Mesenchymal stem cell (in vitro differentiated cells and primary cell): ENCODE measurements at regions not wholly inside any gene's neighbourhood (a gene's known extent, or its start where the extent isn't known, plus 50 kb on each side); places are given as distances from the start of the nearest gene placed in this dataset.
"Not testable (repeated sequence)": the region's sequence is repeated elsewhere in the genome, so short reads cannot be mapped to it uniquely, and the experiment has no call there.

Experiments used
- DNase-seq: peaks from one replicate; pipeline ENCODE4 v3.0.0-alpha.2; 2013
- H2AFZ ChIP-seq: one replicate; pipeline ENCODE4 v1.6.1; 2013; ENCODE audit warnings: low read depth, mild to moderate bottlenecking, control low read depth, inconsistent platforms, low read length, moderate library complexity
- H2AK5ac ChIP-seq: 2 replicates; pipeline ENCODE4 v1.6.1; 2013; ENCODE audit warnings: low read length, moderate library complexity, mild to moderate bottlenecking, inconsistent platforms; ENCODE audit not compliant: severe bottlenecking
- H2BK120ac ChIP-seq: one replicate; pipeline ENCODE4 v1.6.1; 2013; ENCODE audit warnings: low read depth, mild to moderate bottlenecking, inconsistent platforms, low read length, moderate library complexity
- H2BK12ac ChIP-seq, 2 experiments: one replicate each; pipeline ENCODE4 v1.6.1; 2013; ENCODE audit warnings: inconsistent platforms in 2 of 2, low read length in 2 of 2, mild to moderate bottlenecking in 2 of 2, moderate library complexity in 2 of 2, control low read depth in 1 of 2
- H2BK15ac ChIP-seq: one replicate; pipeline ENCODE4 v1.6.1; 2013; ENCODE audit warnings: mild to moderate bottlenecking, low read depth, inconsistent platforms; ENCODE audit not compliant: poor library complexity, severe bottlenecking
- H2BK5ac ChIP-seq: 2 replicates; pipeline ENCODE4 v1.6.1; 2013; ENCODE audit warnings: low read depth, mild to moderate bottlenecking, low read length, control low read depth, inconsistent platforms; ENCODE audit not compliant: poor library complexity, severe bottlenecking
- H3K14ac ChIP-seq, 2 experiments: one replicate each; pipeline ENCODE4 v1.6.1; 2013; ENCODE audit warnings: inconsistent platforms in 2 of 2, low read length in 2 of 2, control low read depth in 1 of 2, mild to moderate bottlenecking in 1 of 2, moderate library complexity in 1 of 2
- H3K18ac ChIP-seq, 2 experiments: one replicate each; pipeline ENCODE4 v1.6.1; 2013; ENCODE audit warnings: inconsistent platforms in 2 of 2, low read length in 2 of 2, control low read depth in 1 of 2, low read depth in 1 of 2, mild to moderate bottlenecking in 1 of 2
- H3K23ac ChIP-seq, 2 experiments: one replicate each; pipeline ENCODE4 v1.6.1; 2013; ENCODE audit warnings: inconsistent platforms in 2 of 2, low read length in 2 of 2, mild to moderate bottlenecking in 2 of 2, moderate library complexity in 2 of 2, control low read depth in 1 of 2
- H3K27ac ChIP-seq: 2 replicates; pipeline ENCODE4 v1.5.1; 2013; ENCODE audit warnings: mild to moderate bottlenecking, moderate library complexity, low read length, control low read depth, inconsistent platforms; ENCODE audit not compliant: poor library complexity, severe bottlenecking
- H3K27me3 ChIP-seq, 2 experiments: 2 replicates each; pipeline versions ENCODE4 v1.6.1 to v1.7.0; 2013; ENCODE audit warnings: low read length in 2 of 2, mild to moderate bottlenecking in 2 of 2, moderate library complexity in 2 of 2, control low read depth in 1 of 2, inconsistent platforms in 1 of 2; ENCODE audit not compliant: control insufficient read depth in 1 of 2, insufficient read depth in 1 of 2
- H3K36me3 ChIP-seq, 2 experiments: 2 replicates each; pipeline versions ENCODE4 v1.6.1 to v1.7.0; 2013; ENCODE audit warnings: low read length in 2 of 2, control low read depth in 1 of 2, inconsistent platforms in 1 of 2, low read depth in 1 of 2, mild to moderate bottlenecking in 1 of 2; ENCODE audit not compliant: insufficient read depth in 2 of 2, control insufficient read depth in 1 of 2
- H3K4ac ChIP-seq, 2 experiments: one replicate each; pipeline ENCODE4 v1.6.1; 2013; ENCODE audit warnings: inconsistent platforms in 2 of 2, low read length in 2 of 2, mild to moderate bottlenecking in 2 of 2, moderate library complexity in 2 of 2, control low read depth in 1 of 2, low read depth in 1 of 2
- H3K4me1 ChIP-seq: 2 replicates; pipeline ENCODE4 v1.6.1; 2013; ENCODE audit warnings: low read depth, low read length, control low read depth; ENCODE audit not compliant: control insufficient read depth, insufficient read depth
- H3K4me2 ChIP-seq: 2 replicates; pipeline ENCODE4 v1.6.1; 2013; ENCODE audit warnings: low read length, mild to moderate bottlenecking, inconsistent platforms; ENCODE audit not compliant: poor library complexity, severe bottlenecking
- H3K4me3 ChIP-seq, 2 experiments: 2 replicates each; pipeline versions ENCODE4 v1.5.1 to v1.7.0; 2013; ENCODE audit warnings: low read length in 2 of 2, mild to moderate bottlenecking in 2 of 2, control low read depth in 1 of 2, low read depth in 1 of 2; ENCODE audit not compliant: insufficient read depth in 1 of 2
- H3K79me1 ChIP-seq: replicated peaks from 2 replicates; pipeline ENCODE4 v1.6.1; 2013; ENCODE audit warnings: mild to moderate bottlenecking, control low read depth, low read length, inconsistent platforms; ENCODE audit not compliant: poor library complexity, severe bottlenecking
- H3K9ac ChIP-seq: 2 replicates; pipeline ENCODE4 v1.7.0; 2013; ENCODE audit warnings: mild to moderate bottlenecking, low read length, moderate library complexity
- H3K9me3 ChIP-seq: 2 replicates; pipeline ENCODE4 v1.7.0; 2013; ENCODE audit warnings: mild to moderate bottlenecking, low read length; ENCODE audit not compliant: control insufficient read depth
- H4K8ac ChIP-seq: one replicate; pipeline ENCODE4 v1.6.1; 2013; ENCODE audit warnings: inconsistent platforms, mild to moderate bottlenecking, low read length, moderate library complexity
- H4K91ac ChIP-seq: one replicate; pipeline ENCODE4 v1.6.1; 2013; ENCODE audit warnings: mild to moderate bottlenecking, low read length, inconsistent platforms
- WGBS: methylation state at CpG from one replicate; pipeline ENCODE4 v1.1.7; 2013; ENCODE audit warnings: mixed read lengths; 5-methylcytosine and 5-hydroxymethylcytosine counted together

- H2BK120ac ChIP-seq, result no peak overlapping the region
- DNase-seq, result no peak
- no peak overlapping the region for H3K4me2 ChIP-seq
- H2BK12ac ChIP-seq, result no peak overlapping the region
- no peak overlapping the region for H2AK5ac ChIP-seq
- H3K36me3 ChIP-seq, result no peaks in the 10 kb centered on the region
- peaks cover 1% of the 10 kb centered on the region for H3K4me1 ChIP-seq
- peaks cover 0 to 15% of the 10 kb centered on the region in 2 experiments for H3K27me3 ChIP-seq
- H3K23ac ChIP-seq, result no peak overlapping the region
- no peak overlapping the region for H4K91ac ChIP-seq
- H3K14ac ChIP-seq, result no peak overlapping the region
- H3K18ac ChIP-seq, result no peak overlapping the region
- no peaks in the 10 kb centered on the region for H3K9me3 ChIP-seq
- H3K4ac ChIP-seq, result no peak overlapping the region
- H2BK15ac ChIP-seq, result no peak overlapping the region
- no peak overlapping the region for H4K8ac ChIP-seq
- no peak overlapping the region for H3K9ac ChIP-seq
- no peak overlapping the region for H3K4me3 ChIP-seq
- no peak overlapping the region for H2BK5ac ChIP-seq
- H2AFZ ChIP-seq, result no peak overlapping the region
- H3K79me1 ChIP-seq, result no peaks in the 10 kb centered on the region
- 76% methylated on average over 9 of the region's 9 CpGs for WGBS
- no peak overlapping the region for H3K27ac ChIP-seq
Measured at GRCh38 chr4:55028196-55028595, 97.2 kb downstream of the KDR start.

GRCh38 chr4:55027596-55027995 is 97.8 kb downstream of the KDR start:
- H3K4ac ChIP-seq, result no peak overlapping the region
- peaks cover 3% of the 10 kb centered on the region for H3K9me3 ChIP-seq
- no peak overlapping the region for H3K9ac ChIP-seq
- H4K91ac ChIP-seq, result no peak overlapping the region
- no peaks in the 10 kb centered on the region for H3K4me1 ChIP-seq
- no peak overlapping the region for H2BK120ac ChIP-seq
- no peak overlapping the region for H3K14ac ChIP-seq
- no peaks in the 10 kb centered on the region for H3K79me1 ChIP-seq
- peaks cover 0 to 9% of the 10 kb centered on the region in 2 experiments for H3K27me3 ChIP-seq
- no peak overlapping the region for H2AFZ ChIP-seq
- H2BK12ac ChIP-seq, result no peak overlapping the region
- H3K36me3 ChIP-seq, result no peaks in the 10 kb centered on the region
- no peak overlapping the region for H4K8ac ChIP-seq
- no peak overlapping the region for H3K27ac ChIP-seq
- H3K18ac ChIP-seq, result no peak overlapping the region
- WGBS, result 88% methylated on average over 2 of the region's 2 CpGs
- H3K4me3 ChIP-seq, result no peak overlapping the region
- DNase-seq, result no peak
- no peak overlapping the region for H2AK5ac ChIP-seq
- H3K23ac ChIP-seq, result no peak overlapping the region
- no peak overlapping the region for H2BK5ac ChIP-seq
- H3K4me2 ChIP-seq, result no peak overlapping the region
- H2BK15ac ChIP-seq, result no peak overlapping the region

- H3K23ac ChIP-seq, H2BK15ac ChIP-seq, H4K8ac ChIP-seq, H3K27me3 ChIP-seq, H3K4me3 ChIP-seq, H3K36me3 ChIP-seq, H2AFZ ChIP-seq, H3K9ac ChIP-seq, H3K14ac ChIP-seq, H3K27ac ChIP-seq, H3K9me3 ChIP-seq, H3K4ac ChIP-seq, H2BK120ac ChIP-seq, H3K18ac ChIP-seq, H3K4me2 ChIP-seq, H2BK12ac ChIP-seq, H3K79me1 ChIP-seq, H4K91ac ChIP-seq, H3K4me1 ChIP-seq, DNase-seq, H2AK5ac ChIP-seq, H2BK5ac ChIP-seq: not testable (repeated sequence)
- WGBS, result 88% methylated on average over 6 of the region's 6 CpGs
Measured at GRCh38 chr4:55025456-55025855, 99.9 kb downstream of the KDR start.

- no peak overlapping the region for H2BK12ac ChIP-seq
- no peaks in the 10 kb centered on the region for H3K4me1 ChIP-seq
- no peak overlapping the region for H4K91ac ChIP-seq
- no peaks in the 10 kb centered on the region for H3K27me3 ChIP-seq
- no peak overlapping the region for H3K27ac ChIP-seq
- H2BK120ac ChIP-seq, result no peak overlapping the region
- no peak overlapping the region for H4K8ac ChIP-seq
- no peak for DNase-seq
- peaks cover 3% of the 10 kb centered on the region for H3K9me3 ChIP-seq
- no peak overlapping the region for H3K4me2 ChIP-seq
- H3K36me3 ChIP-seq, result no peaks in the 10 kb centered on the region
- H3K14ac ChIP-seq, result no peak overlapping the region
- H3K4ac ChIP-seq, result no peak overlapping the region
- H3K9ac ChIP-seq, result no peak overlapping the region
- H3K79me1 ChIP-seq, result no peaks in the 10 kb centered on the region
- no peak overlapping the region for H2AK5ac ChIP-seq
- H2BK5ac ChIP-seq, result no peak overlapping the region
- H3K18ac ChIP-seq, result no peak overlapping the region
- no peak overlapping the region for H3K4me3 ChIP-seq
- no peak overlapping the region for H2AFZ ChIP-seq
- no CpG with 5 or more reads among the region's 2 CpGs for WGBS
- no peak overlapping the region for H3K23ac ChIP-seq
- no peak overlapping the region for H2BK15ac ChIP-seq
Measured at GRCh38 chr4:55023030-55023429, 102.4 kb downstream of the KDR start.
